Stimulated activated CD4-positive, alpha-beta T cell treated with anti-CD3 and anti-CD28 coated beads, TNF-alpha, amount 100 ng/mL, for 24 hours (primary cell): ENCODE measurements at regions not wholly inside any gene's neighbourhood (a gene's known extent, or its start where the extent isn't known, plus 50 kb on each side); places are given as distances from the start of the nearest gene placed in this dataset.

Experiments
- DNase-seq, 3 experiments: peaks; one replicate each; pipeline ENCODE4 v3.0.0-alpha.2; 2020; ENCODE audit warnings: low read depth in 3 of 3

GRCh38 chr6:43904311-43905123, 134.5 kb downstream of the VEGFA start:
- DNase-seq: no peak

- no peak for DNase-seq
Observed at GRCh38 chr6:43903739-43904290, 133.8 kb downstream of the VEGFA start.

- DNase-seq: no peak
Observed at GRCh38 chr6:43901733-43902230, 131.8 kb downstream of the VEGFA start.

- DNase-seq: no peak
Observed at GRCh38 chr6:43900916-43901732, 131.1 kb downstream of the VEGFA start.

GRCh38 chr6:43900560-43900915, 130.5 kb downstream of the VEGFA start:
- DNase-seq: no peak

- no peak for DNase-seq
Observed at GRCh38 chr6:43899830-43900229, 129.8 kb downstream of the VEGFA start.

- no peak for DNase-seq
Observed at GRCh38 chr6:43898358-43899131, 128.5 kb downstream of the VEGFA start.

GRCh38 chr6:43897571-43898302, 127.7 kb downstream of the VEGFA start:
- no peak for DNase-seq

- DNase-seq: no peak
Observed at GRCh38 chr6:43896329-43897255, 126.6 kb downstream of the VEGFA start.

- no peak for DNase-seq
Observed at GRCh38 chr6:43895656-43896328, 125.8 kb downstream of the VEGFA start.

- no peak for DNase-seq
Observed at GRCh38 chr6:43893073-43893472, 123.1 kb downstream of the VEGFA start.

GRCh38 chr6:43891072-43891870, 121.3 kb downstream of the VEGFA start:
- DNase-seq: no peak

- DNase-seq: no peak
Observed at GRCh38 chr6:43890197-43891062, 120.4 kb downstream of the VEGFA start.

GRCh38 chr6:43887906-43888683, 118.1 kb downstream of the VEGFA start:
- DNase-seq: no peak

GRCh38 chr6:43887340-43887858, 117.4 kb downstream of the VEGFA start:
- DNase-seq: no peak

GRCh38 chr6:43886717-43887339, 116.8 kb downstream of the VEGFA start:
- no peak for DNase-seq
